Endothelial cell of umbilical vein (primary cell): ENCODE measurements at regions not wholly inside any gene's neighbourhood (a gene's known extent, or its start where the extent isn't known, plus 50 kb on each side); places are given as distances from the start of the nearest gene placed in this dataset.

ENCODE experiments used
- BruUV-seq: library from RNA; stranded (reverse); fragments of 400-500 nt; replicated peaks from 2 replicates; lab custom pipeline; 2021; lab: Mats Ljungman, UMichigan
- CTCF ChIA-PET: fragments of 300-600, 350-600 bp; sonication (Branson Sonifier 250); formaldehyde crosslinking; loops from one replicate; lab custom pipeline; 2021; ENCODE audit warnings: antibody characterized with exemption, inconsistent platforms; lab: Charles Lee
- POLR2A ChIA-PET: fragments of 300-600, 350-600 bp; sonication (Branson Sonifier 250); formaldehyde crosslinking; loops from one replicate; lab custom pipeline; 2021; ENCODE audit warnings: antibody characterized with exemption, inconsistent platforms; lab: Charles Lee
- DNase-seq: peaks from one replicate; pipeline ENCODE4 v3.0.0-alpha.2; 2011; ENCODE audit warnings: low read depth, low spot score
- FAIRE-seq: peaks from 2 replicates; lab custom pipeline; 2011; peaks lifted over from hg19 to GRCh38; lab: Jason Lieb, UNC
- H2AFZ ChIP-seq: 2 replicates; pipeline ENCODE4 v1.6.0; 2012; ENCODE audit warnings: low read depth, low read length, control low read depth, inconsistent platforms
- H3K27ac ChIP-seq: 2 replicates; pipeline ENCODE4 v1.5.1; 2011; ENCODE audit warnings: low read depth, mild to moderate bottlenecking, control low read depth, low read length, moderate library complexity; ENCODE audit not compliant: insufficient read depth
- H3K27me3 ChIP-seq, 2 experiments: 2 replicates each; pipeline versions ENCODE4 v1.6.0 to v1.6.1; 2011; ENCODE audit warnings: low read length in 2 of 2, mixed read lengths in 1 of 2; ENCODE audit not compliant: control insufficient read depth in 2 of 2, insufficient read depth in 2 of 2
- H3K36me3 ChIP-seq, 2 experiments: 2 replicates in 1 of 2; 3 replicates in 1 of 2; pipeline ENCODE4 v1.5.1; 2011; ENCODE audit warnings: low read length in 2 of 2, mild to moderate bottlenecking in 1 of 2, moderate library complexity in 1 of 2; ENCODE audit not compliant: control insufficient read depth in 2 of 2, insufficient read depth in 2 of 2; ENCODE audit errors: extremely low read depth in 1 of 2
- H3K4me1 ChIP-seq: 3 replicates; pipeline ENCODE4 v1.5.1; 2011; ENCODE audit warnings: mild to moderate bottlenecking, low read length; ENCODE audit not compliant: control insufficient read depth, insufficient read depth; ENCODE audit errors: extremely low read depth
- H3K4me2 ChIP-seq: 2 replicates; pipeline ENCODE4 v1.6.1; 2011; ENCODE audit warnings: low read length, control low read depth, mixed read lengths; ENCODE audit not compliant: insufficient read depth
- H3K4me3 ChIP-seq, 3 experiments: fragments of 200-600 bp in 1 of 3; sonication (generic), shearing (Covaris generic) in 1 of 3; replicated peaks in 1 of 3; 2 replicates each; pipeline ENCODE4 v1.5.1; 2011 to 2016; ENCODE audit warnings: control low read depth in 3 of 3, low read length in 3 of 3, mild to moderate bottlenecking in 2 of 3, inconsistent platforms in 1 of 3, low read depth in 1 of 3, moderate library complexity in 1 of 3; ENCODE audit not compliant: insufficient read depth in 1 of 3
- H3K79me2 ChIP-seq: 2 replicates; pipeline ENCODE4 v1.6.0; 2012; ENCODE audit warnings: low read length, inconsistent platforms; ENCODE audit not compliant: control insufficient read depth, insufficient read depth
- H3K9ac ChIP-seq: replicated peaks from 2 replicates; pipeline ENCODE3; 2011; ENCODE audit warnings: low read length, control low read depth; ENCODE audit not compliant: insufficient read depth; ENCODE audit errors: extremely low read depth
- H3K9me1 ChIP-seq: replicated peaks from 3 replicates; pipeline ENCODE4 v1.6.0; 2011; ENCODE audit warnings: mild to moderate bottlenecking, low read length; ENCODE audit not compliant: control insufficient read depth, insufficient read depth; ENCODE audit errors: extremely low read depth
- H3K9me3 ChIP-seq: replicated peaks from 2 replicates; pipeline ENCODE4 v1.5.1; 2012; ENCODE audit warnings: low read length, inconsistent platforms; ENCODE audit not compliant: control insufficient read depth, insufficient read depth
- H4K20me1 ChIP-seq: replicated peaks from 2 replicates; pipeline ENCODE3; 2011; ENCODE audit warnings: mild to moderate bottlenecking, low read length; ENCODE audit not compliant: control insufficient read depth, insufficient read depth; ENCODE audit errors: extremely low read depth
- EZH2 ChIP-seq: IDR thresholded peaks from 2 replicates; pipeline ENCODE4 v1.6.1; 2012; ENCODE audit warnings: borderline replicate concordance, low read depth, mild to moderate bottlenecking, moderate library complexity, low read length, inconsistent platforms; ENCODE audit not compliant: severe bottlenecking
- FOS ChIP-seq: IDR thresholded peaks from 2 replicates; pipeline ENCODE4 v1.6.1; 2011; ENCODE audit warnings: mild to moderate bottlenecking, low read length, moderate library complexity, borderline replicate concordance; ENCODE audit not compliant: insufficient read depth
- GATA2 ChIP-seq: IDR thresholded peaks from 2 replicates; pipeline ENCODE4 v1.7.0; 2011; ENCODE audit warnings: low read depth, mild to moderate bottlenecking, moderate library complexity, mixed read lengths, low read length; ENCODE audit not compliant: insufficient read length, insufficient read depth
- MYC ChIP-seq: IDR thresholded peaks from one replicate; pipeline ENCODE4 v1.6.1; 2011; ENCODE audit warnings: mild to moderate bottlenecking, low read depth, low read length
- POLR2A ChIP-seq: IDR thresholded peaks from 2 replicates; pipeline ENCODE4 v1.6.1; 2012; ENCODE audit warnings: low read depth, mild to moderate bottlenecking, control low read depth, low read length
- POLR2AphosphoS5 ChIP-seq: IDR thresholded peaks from 2 replicates; pipeline ENCODE4 v1.6.1; 2012; ENCODE audit warnings: low read depth, mild to moderate bottlenecking, control low read depth, low read length, moderate library complexity; ENCODE audit not compliant: insufficient read depth
- dilution Hi-C: fragments of 300-500 bp; cut with MboI; formaldehyde crosslinking; loops from one replicate; pipeline ENCODE4 v1.15.0; 2019; ENCODE audit warnings: low sequenced_read_pairs; ENCODE audit not compliant: extremely low pct_ligation_motif_present
- intact Hi-C: fragments of 100-400 bp; cut with micrococcal nuclease; formaldehyde crosslinking; loops from one replicate; pipeline ENCODE4 v1.10.0; 2022
- TF ChIP-seq, protein P1 (sequence below): IDR thresholded peaks from 2 replicates; pipeline ENCODE4 v1.6.1; 2011; ENCODE audit not compliant: insufficient read depth, insufficient read length
- TF ChIP-seq, protein P2 (sequence below), 2 donors: IDR thresholded peaks; 1 replicate in 1 of 2; 2 replicates in 1 of 2; pipeline ENCODE4 v1.5.1; 2011; ENCODE audit warnings: low read length in 2 of 2, mild to moderate bottlenecking in 2 of 2, moderate library complexity in 2 of 2, control low read depth in 1 of 2, inconsistent platforms in 1 of 2, low read depth in 1 of 2; ENCODE audit not compliant: insufficient read depth in 1 of 2; ENCODE audit errors: extremely low read depth in 1 of 2

DNA sequence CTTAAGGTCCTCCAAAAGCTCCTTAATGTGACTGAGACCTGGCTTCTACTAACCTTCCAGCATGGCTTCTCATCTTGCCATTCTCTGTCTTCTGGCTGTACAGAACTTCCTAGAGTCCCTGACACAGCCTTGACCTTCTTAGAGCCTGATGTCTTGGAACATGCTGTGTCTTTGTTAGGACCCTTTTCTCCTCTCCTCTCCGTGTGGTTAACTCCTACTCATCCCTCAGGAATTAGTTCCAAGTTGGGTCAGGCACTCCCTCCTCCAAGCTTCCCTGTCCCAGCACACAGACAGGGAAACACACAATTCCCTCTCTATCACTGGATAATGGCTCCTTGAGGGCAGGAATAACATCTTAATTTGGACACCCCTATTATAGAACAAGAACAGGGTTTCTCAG, 275.4 kb upstream of the USP24 start:
- FAIRE-seq (no peak), DNase-seq (no peak)
- no peak overlapping the region for H3K27ac ChIP-seq
- H3K4me1 ChIP-seq, result no peaks in the 10 kb centered on the region
- H3K4me2 ChIP-seq, result no peak overlapping the region
- H2AFZ ChIP-seq, result no peak overlapping the region
- CTCF ChIA-PET, result interaction anchor here (0.9 kb wide), 1 partner anchor 17 kb away, joined by 4 read pairs; no protein-coding TSS in a partner anchor
- POLR2A ChIA-PET, result interaction anchor here (0.6 kb wide), 1 partner anchor 432 kb away, joined by 3 read pairs; no protein-coding TSS in a partner anchor
- H3K9ac ChIP-seq, result no peak overlapping the region
- BruUV-seq, result no TSS peak
- H3K9me3 ChIP-seq, result no peaks in the 10 kb centered on the region
- no peaks in the 10 kb centered on the region for H3K9me1 ChIP-seq
- no peaks in the 10 kb centered on the region for H3K79me2 ChIP-seq
- H3K36me3 ChIP-seq, result no peaks in the 10 kb centered on the region
- intact Hi-C loops (no loop called here), dilution Hi-C loops (no loop called here)
- H3K4me3 ChIP-seq, result no peak overlapping the region
- H3K27me3 ChIP-seq, result no peaks in the 10 kb centered on the region
- TF ChIP-seq FOS (no peak), POLR2AphosphoS5 (no peak), EZH2 (no peak), MYC (no peak)
- TF ChIP-seq, protein P1, sequence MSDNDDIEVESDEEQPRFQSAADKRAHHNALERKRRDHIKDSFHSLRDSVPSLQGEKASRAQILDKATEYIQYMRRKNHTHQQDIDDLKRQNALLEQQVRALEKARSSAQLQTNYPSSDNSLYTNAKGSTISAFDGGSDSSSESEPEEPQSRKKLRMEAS, result no peak
- TF ChIP-seq, protein P2, sequence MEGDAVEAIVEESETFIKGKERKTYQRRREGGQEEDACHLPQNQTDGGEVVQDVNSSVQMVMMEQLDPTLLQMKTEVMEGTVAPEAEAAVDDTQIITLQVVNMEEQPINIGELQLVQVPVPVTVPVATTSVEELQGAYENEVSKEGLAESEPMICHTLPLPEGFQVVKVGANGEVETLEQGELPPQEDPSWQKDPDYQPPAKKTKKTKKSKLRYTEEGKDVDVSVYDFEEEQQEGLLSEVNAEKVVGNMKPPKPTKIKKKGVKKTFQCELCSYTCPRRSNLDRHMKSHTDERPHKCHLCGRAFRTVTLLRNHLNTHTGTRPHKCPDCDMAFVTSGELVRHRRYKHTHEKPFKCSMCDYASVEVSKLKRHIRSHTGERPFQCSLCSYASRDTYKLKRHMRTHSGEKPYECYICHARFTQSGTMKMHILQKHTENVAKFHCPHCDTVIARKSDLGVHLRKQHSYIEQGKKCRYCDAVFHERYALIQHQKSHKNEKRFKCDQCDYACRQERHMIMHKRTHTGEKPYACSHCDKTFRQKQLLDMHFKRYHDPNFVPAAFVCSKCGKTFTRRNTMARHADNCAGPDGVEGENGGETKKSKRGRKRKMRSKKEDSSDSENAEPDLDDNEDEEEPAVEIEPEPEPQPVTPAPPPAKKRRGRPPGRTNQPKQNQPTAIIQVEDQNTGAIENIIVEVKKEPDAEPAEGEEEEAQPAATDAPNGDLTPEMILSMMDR (IDR thresholded peaks at IDR 0.05; ENCODE audit: extremely low read depth in 1 of 2, insufficient read depth in 1 of 2, low read depth in 1 of 2, low read length in 2 of 2), result no peak
- H4K20me1 ChIP-seq, result no peaks in the 10 kb centered on the region

DNA sequence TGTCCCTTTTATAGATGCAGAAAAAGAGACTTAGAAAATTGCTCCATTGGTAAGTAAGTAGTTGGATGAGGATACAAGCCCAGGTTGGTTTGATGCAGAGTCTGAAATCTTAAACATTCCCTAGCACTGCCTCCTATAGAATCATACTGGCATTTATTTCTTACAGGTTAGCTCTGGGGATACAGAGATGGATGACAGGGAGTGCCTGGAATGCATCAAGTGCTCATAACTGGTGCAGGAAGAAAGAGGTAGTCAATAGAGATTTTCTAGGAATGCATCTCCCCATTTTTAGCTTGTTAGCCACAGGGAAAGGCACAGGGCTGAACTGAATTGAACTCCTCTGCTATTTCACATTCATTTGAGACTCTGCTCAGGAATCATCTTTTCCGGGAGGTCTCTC, 269.0 kb upstream of the USP24 start:
- CTCF ChIA-PET, result interaction anchor here (1.0 to 2.4 kb wide), 4 partner anchors 13 to 1101 kb away, joined by 3 to 5 read pairs (median 5); no protein-coding TSS in a partner anchor
- H3K4me3 ChIP-seq, result no peak overlapping the region
- peaks cover under 1% of the 10 kb centered on the region for H3K4me1 ChIP-seq
- no peaks in the 10 kb centered on the region for H4K20me1 ChIP-seq
- no peak overlapping the region for H3K27ac ChIP-seq
- no peaks in the 10 kb centered on the region for H3K79me2 ChIP-seq
- FAIRE-seq (no peak), DNase-seq (no peak)
- intact Hi-C loops, result no loop called here
- no peak overlapping the region for H2AFZ ChIP-seq
- H3K9ac ChIP-seq, result no peak overlapping the region
- H3K4me2 ChIP-seq, result no peak overlapping the region
- H3K9me1 ChIP-seq, result no peaks in the 10 kb centered on the region
- no peaks in the 10 kb centered on the region for H3K9me3 ChIP-seq
- H3K36me3 ChIP-seq, result no peaks in the 10 kb centered on the region
- no peak for TF ChIP-seq POLR2A
- TF ChIP-seq, protein P1, result no peak
- no peak for TF ChIP-seq GATA2
- POLR2A ChIA-PET, result no interaction called here
- BruUV-seq, result no TSS peak
- H3K27me3 ChIP-seq, result no peaks in the 10 kb centered on the region
- dilution Hi-C loops, result no loop called here
